Stimulated activated CD8-positive, alpha-beta memory T cell treated with anti-CD3 and anti-CD28 coated beads, Interleukin-7, amount 100 ng/mL, for 24 hours (primary cell): ENCODE measurements at regions not wholly inside any gene's neighbourhood (a gene's known extent, or its start where the extent isn't known, plus 50 kb on each side); places are given as distances from the start of the nearest gene placed in this dataset.

ENCODE experiments used
- DNase-seq: peaks from one replicate; pipeline ENCODE4 v3.0.0-alpha.2; 2020; ENCODE audit warnings: low read depth

GRCh38 chr16:87002717-87003413 lies 314.3 kb downstream of the C16orf95 start:
- no peak for DNase-seq

GRCh38 chr16:87003414-87003755 lies 313.8 kb downstream of the C16orf95 start:
- no peak for DNase-seq

GRCh38 chr16:87006021-87006420 lies 311.2 kb downstream of the C16orf95 start:
- DNase-seq = no peak

GRCh38 chr16:87006789-87007745 lies 310.1 kb downstream of the C16orf95 start:
- no peak for DNase-seq

GRCh38 chr16:87007907-87008306 lies 309.3 kb downstream of the C16orf95 start:
- no peak for DNase-seq

- DNase-seq = no peak
These were observed 308.5 kb downstream of the C16orf95 start for GRCh38 chr16:87008664-87009063.

- DNase-seq = no peak
These were observed 303.9 kb downstream of the C16orf95 start for GRCh38 chr16:87012954-87013938.

GRCh38 chr16:87014112-87014511 lies 303.1 kb downstream of the C16orf95 start:
- no peak for DNase-seq

- DNase-seq = no peak
These were observed 302.2 kb downstream of the C16orf95 start for GRCh38 chr16:87015021-87015420.

GRCh38 chr16:87016046-87017035 lies 300.9 kb downstream of the C16orf95 start:
- DNase-seq = no peak

GRCh38 chr16:87017371-87018012 lies 299.7 kb downstream of the C16orf95 start:
- no peak for DNase-seq

GRCh38 chr16:87025676-87026075 lies 291.5 kb downstream of the C16orf95 start:
- DNase-seq = no peak

- no peak for DNase-seq
These were observed 290.1 kb downstream of the C16orf95 start for GRCh38 chr16:87027056-87027616.

GRCh38 chr16:87028481-87029320 lies 288.5 kb downstream of the C16orf95 start:
- no peak for DNase-seq

GRCh38 chr16:87032554-87032953 lies 284.6 kb downstream of the C16orf95 start:
- DNase-seq = no peak

GRCh38 chr16:87033021-87033471 lies 284.1 kb downstream of the C16orf95 start:
- no peak for DNase-seq

GRCh38 chr16:87033541-87034300 lies 283.5 kb downstream of the C16orf95 start:
- DNase-seq = no peak

- no peak for DNase-seq
These were observed 282.9 kb downstream of the C16orf95 start for GRCh38 chr16:87034317-87034716.
